GM12873 (cell line): ENCODE measurements at regions not wholly inside any gene's neighbourhood (a gene's known extent, or its start where the extent isn't known, plus 50 kb on each side); places are given as distances from the start of the nearest gene placed in this dataset.

Experiments
- TF ChIP-seq, protein P1 (sequence below): IDR thresholded peaks from 2 replicates; pipeline ENCODE4 v1.5.1; 2012; ENCODE audit warnings: low read depth, mild to moderate bottlenecking, moderate library complexity, low read length, control low read depth; ENCODE audit not compliant: insufficient read depth; ENCODE audit errors: missing control alignments

DNA sequence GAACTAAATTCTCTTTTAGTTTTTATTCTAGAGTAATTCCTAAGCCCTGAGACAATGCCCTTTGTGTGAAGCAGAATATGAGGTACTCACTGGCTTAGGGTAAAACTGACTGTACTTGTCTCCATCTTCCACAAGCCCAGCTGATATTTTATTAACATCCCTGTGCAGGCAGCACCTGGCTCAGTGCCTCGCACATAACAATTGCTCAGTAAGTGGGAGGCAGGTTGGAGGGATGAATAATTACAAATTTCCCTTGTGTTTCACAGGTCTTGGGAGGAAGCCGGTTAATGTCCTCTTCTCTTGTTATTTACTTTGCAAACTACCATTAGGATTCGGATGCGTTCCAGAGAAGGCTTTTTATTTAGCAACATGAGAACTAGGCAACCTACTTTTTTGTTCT, 249.8 kb upstream of the FSHR start:
- TF ChIP-seq, protein P1, sequence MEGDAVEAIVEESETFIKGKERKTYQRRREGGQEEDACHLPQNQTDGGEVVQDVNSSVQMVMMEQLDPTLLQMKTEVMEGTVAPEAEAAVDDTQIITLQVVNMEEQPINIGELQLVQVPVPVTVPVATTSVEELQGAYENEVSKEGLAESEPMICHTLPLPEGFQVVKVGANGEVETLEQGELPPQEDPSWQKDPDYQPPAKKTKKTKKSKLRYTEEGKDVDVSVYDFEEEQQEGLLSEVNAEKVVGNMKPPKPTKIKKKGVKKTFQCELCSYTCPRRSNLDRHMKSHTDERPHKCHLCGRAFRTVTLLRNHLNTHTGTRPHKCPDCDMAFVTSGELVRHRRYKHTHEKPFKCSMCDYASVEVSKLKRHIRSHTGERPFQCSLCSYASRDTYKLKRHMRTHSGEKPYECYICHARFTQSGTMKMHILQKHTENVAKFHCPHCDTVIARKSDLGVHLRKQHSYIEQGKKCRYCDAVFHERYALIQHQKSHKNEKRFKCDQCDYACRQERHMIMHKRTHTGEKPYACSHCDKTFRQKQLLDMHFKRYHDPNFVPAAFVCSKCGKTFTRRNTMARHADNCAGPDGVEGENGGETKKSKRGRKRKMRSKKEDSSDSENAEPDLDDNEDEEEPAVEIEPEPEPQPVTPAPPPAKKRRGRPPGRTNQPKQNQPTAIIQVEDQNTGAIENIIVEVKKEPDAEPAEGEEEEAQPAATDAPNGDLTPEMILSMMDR = no peak

DNA sequence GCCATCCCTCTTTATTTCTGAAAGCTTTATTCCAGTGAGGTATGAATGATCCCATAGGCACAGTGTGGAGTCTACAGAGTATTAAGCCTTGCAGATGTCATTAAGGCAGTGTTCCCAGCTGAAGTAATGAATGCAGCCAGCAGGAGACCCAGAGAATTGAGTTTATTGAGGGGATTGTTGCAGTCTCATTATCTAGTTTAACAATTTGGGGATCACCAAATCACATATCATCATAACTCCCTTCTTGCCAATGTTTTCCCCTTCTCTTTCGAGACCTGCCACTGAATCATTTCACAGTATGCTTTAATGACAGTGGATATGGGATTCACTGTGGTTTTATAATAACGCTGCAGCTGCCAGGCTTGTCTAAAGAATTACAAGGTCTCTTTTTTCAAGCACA, 249.3 kb upstream of the FSHR start:
- TF ChIP-seq, protein P1 = no peak

DNA sequence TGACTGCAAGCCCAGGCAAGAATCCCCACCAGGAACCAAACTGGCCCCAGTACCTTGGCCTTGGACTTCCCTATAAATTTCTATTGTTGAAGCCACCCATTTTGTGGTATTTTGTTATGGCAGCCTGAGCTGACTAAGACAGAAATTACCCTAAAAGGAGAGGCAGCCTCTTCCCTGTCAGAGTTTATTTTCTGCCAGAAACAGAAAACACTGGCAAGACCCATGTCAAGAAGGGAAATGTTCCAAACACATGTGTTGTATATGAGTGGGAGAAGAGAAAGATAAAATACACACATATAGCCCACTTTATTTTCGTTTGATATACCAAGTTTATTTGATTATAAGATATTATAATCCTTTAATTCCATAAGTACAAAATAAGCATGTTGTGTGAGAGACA, 225.1 kb upstream of the FSHR start:
- TF ChIP-seq, protein P1 = no peak

DNA sequence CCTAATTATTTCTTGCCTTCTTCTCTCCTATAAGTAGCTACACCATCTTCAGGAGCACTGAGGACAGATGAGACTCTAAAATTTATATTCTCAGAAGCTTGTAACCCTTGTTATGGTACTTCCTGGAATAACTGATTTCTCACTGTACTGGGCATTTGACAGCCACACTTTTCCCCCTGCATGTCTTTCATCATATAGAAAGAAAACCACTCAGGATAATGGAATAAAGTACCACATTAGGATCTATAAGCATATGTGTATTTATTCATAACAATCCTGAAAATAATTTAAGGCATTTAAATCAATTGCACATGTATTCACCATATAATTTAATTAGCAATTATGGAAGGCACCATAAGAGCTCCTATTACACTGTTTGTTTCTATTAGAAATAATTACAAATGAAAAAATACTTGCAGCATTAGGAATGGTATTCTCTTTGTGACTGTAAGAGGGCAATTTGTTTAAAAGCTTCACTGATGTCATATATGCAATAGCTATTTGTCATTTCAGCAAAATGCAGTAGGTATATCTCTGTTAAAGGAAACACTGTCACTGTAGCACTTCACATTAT, 216.9 kb upstream of the FSHR start:
- TF ChIP-seq, protein P1 = no peak

DNA sequence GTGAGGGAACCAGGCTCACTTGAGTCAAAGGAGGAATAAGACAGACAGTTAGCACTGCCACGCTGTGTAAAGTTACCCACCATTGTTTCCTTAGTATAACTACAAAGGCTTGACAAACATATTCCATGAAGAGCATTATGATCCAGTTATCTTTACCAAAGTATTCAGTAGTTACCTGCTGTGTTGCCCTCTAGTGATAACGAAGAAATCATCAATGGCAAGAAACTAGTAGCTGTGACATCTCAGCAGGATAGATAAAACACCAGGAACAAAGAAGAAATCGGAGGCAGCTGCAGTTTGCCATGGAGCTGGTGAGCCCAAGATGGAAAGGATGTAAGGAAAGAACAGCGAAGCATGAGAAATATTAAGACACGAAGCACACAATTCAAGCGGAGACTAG, 215.3 kb upstream of the FSHR start:
- TF ChIP-seq, protein P1 = no peak

DNA sequence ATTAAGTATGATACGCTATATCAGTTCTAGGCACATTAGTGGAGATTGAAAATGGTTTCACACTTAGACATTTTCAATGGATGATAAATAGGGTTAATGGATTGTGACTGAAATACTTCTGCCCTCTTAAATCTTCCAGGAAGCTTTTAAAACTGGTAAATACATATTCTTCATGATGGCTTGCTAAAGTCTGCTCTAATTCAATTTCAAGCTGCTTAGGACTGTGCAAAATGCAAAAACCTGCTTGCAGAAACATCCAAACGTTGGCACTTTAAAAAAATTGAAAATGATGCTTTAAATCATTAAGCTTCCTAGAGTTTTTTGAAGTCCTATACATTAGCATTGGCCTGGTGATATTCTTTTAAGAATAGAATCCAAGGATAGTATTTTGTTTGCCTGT, 214.8 kb upstream of the FSHR start:
- TF ChIP-seq, protein P1 = no peak

DNA sequence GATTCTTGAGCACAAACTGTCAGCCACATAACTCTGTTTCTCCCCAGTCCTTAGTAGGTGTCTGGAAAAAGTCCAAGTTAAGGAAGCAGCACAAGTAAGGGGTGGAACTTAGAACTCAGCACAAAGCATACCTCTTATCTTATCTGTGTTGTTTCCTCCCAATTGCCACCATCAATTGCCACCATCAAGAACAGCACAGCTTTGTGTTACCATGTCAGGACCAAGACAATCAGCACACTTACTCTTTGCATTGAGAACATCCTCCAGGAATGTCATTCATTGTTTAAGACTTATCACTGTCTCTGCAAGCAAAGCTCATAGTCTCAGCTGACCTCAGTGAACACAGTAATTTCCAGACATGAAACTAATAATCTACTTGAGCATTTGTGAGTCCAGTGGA, 212.7 kb upstream of the FSHR start:
- TF ChIP-seq, protein P1 = no peak
